PC-3 (cell line): ENCODE measurements at regions not wholly inside any gene's neighbourhood (a gene's known extent, or its start where the extent isn't known, plus 50 kb on each side); places are given as distances from the start of the nearest gene placed in this dataset.

Source experiments
- CTCF ChIP-seq: fragments of 300-600 bp; sonication (generic); conservative IDR thresholded peaks from 2 replicates; pipeline ENCODE4 v1.5.1; 2017; ENCODE audit warnings: antibody characterized with exemption, low read depth, mild to moderate bottlenecking, low read length
- EZH2 ChIP-seq: fragments of 300-600 bp; sonication (generic); IDR thresholded peaks from one replicate; pipeline ENCODE4 v1.6.1; 2017; ENCODE audit warnings: antibody characterized with exemption, mild to moderate bottlenecking, low read length; ENCODE audit not compliant: unreplicated experiment
- EZH2phosphoT487 ChIP-seq: fragments of 300-600 bp; sonication (generic); IDR thresholded peaks from 2 replicates; pipeline ENCODE4 v1.6.1; 2018; ENCODE audit warnings: mild to moderate bottlenecking, antibody characterized with exemption, low read length, borderline replicate concordance

GRCh38 chr14:34187061-34187460 lies 236.2 kb upstream of the EGLN3 start:
- TF ChIP-seq CTCF = no peak
- no peak for TF ChIP-seq EZH2
- TF ChIP-seq EZH2phosphoT487 = no peak
